Hepatocyte (in vitro differentiated cells): ENCODE measurements at regions not wholly inside any gene's neighbourhood (a gene's known extent, or its start where the extent isn't known, plus 50 kb on each side); places are given as distances from the start of the nearest gene placed in this dataset.

Source experiments
- DNase-seq: peaks from one replicate; pipeline ENCODE4 v3.0.0-alpha.2; 2016; ENCODE audit warnings: low spot score
- H2AFZ ChIP-seq: fragments of 200-600 bp; sonication (generic); 2 replicates; pipeline ENCODE4 v1.6.0; 2016; ENCODE audit warnings: antibody characterized with exemption, mild to moderate bottlenecking
- H3K27ac ChIP-seq: fragments of 200-600 bp; sonication (generic); 2 replicates; pipeline ENCODE4 v1.5.1; 2016; ENCODE audit warnings: mild to moderate bottlenecking
- H3K27me3 ChIP-seq: fragments of 200-600 bp; sonication (generic); 2 replicates; pipeline ENCODE4 v1.6.1; 2016
- H3K36me3 ChIP-seq: fragments of 200-600 bp; sonication (generic); replicated peaks from 2 replicates; pipeline ENCODE4 v1.5.1; 2016; ENCODE audit warnings: low read depth; ENCODE audit not compliant: insufficient read depth
- H3K4me1 ChIP-seq: fragments of 200-600 bp; sonication (generic); 2 replicates; pipeline ENCODE4 v1.5.1; 2016; ENCODE audit warnings: mild to moderate bottlenecking, moderate library complexity; ENCODE audit not compliant: insufficient read depth
- H3K4me2 ChIP-seq: fragments of 200-600 bp; sonication (generic); 2 replicates; pipeline ENCODE4 v1.6.0; 2016
- H3K4me3 ChIP-seq: fragments of 200-600 bp; sonication (generic); 2 replicates; pipeline ENCODE4 v1.5.1; 2016; ENCODE audit warnings: mild to moderate bottlenecking
- H3K79me2 ChIP-seq: fragments of 200-600 bp; sonication (generic); 2 replicates; pipeline ENCODE4 v1.6.0; 2017; ENCODE audit warnings: mild to moderate bottlenecking
- H3K9me2 ChIP-seq: fragments of 200-600 bp; sonication (generic); replicated peaks from 2 replicates; pipeline ENCODE4 v1.6.0; 2017; ENCODE audit warnings: mild to moderate bottlenecking; ENCODE audit not compliant: insufficient read depth
- H3K9me3 ChIP-seq: fragments of 200-600 bp; sonication (generic); 2 replicates; pipeline ENCODE4 v1.5.1; 2016; ENCODE audit warnings: low read depth, mild to moderate bottlenecking
- H4K20me1 ChIP-seq: fragments of 200-600 bp; sonication (generic); 2 replicates; pipeline ENCODE4 v1.6.0; 2016; ENCODE audit warnings: mild to moderate bottlenecking; ENCODE audit not compliant: insufficient read depth, poor library complexity, severe bottlenecking
- EZH2 ChIP-seq: fragments of 200-600 bp; sonication (generic); IDR thresholded peaks from 2 replicates; pipeline ENCODE4 v1.6.1; 2016; ENCODE audit warnings: antibody characterized with exemption, mild to moderate bottlenecking, borderline replicate concordance
- EZH2phosphoT487 ChIP-seq: fragments of 200-600 bp; sonication (generic); IDR thresholded peaks from one replicate; pipeline ENCODE4 v1.6.1; 2018; ENCODE audit warnings: antibody characterized with exemption, mild to moderate bottlenecking, low read depth, moderate library complexity; ENCODE audit not compliant: unreplicated experiment, severe bottlenecking
- WGBS: methylation state at CpG from one replicate; pipeline ENCODE4 v1.1.6; 2016; ENCODE audit warnings: low lambda C conversion rate; ENCODE audit errors: missing lambda C conversion rate; 5-methylcytosine and 5-hydroxymethylcytosine counted together
- TF ChIP-seq, protein P1 (sequence below): fragments of 200-600 bp; sonication (generic); IDR thresholded peaks from 2 replicates; pipeline ENCODE4 v1.5.1; 2016; ENCODE audit warnings: antibody characterized with exemption, mild to moderate bottlenecking; ENCODE audit not compliant: poor library complexity

DNA sequence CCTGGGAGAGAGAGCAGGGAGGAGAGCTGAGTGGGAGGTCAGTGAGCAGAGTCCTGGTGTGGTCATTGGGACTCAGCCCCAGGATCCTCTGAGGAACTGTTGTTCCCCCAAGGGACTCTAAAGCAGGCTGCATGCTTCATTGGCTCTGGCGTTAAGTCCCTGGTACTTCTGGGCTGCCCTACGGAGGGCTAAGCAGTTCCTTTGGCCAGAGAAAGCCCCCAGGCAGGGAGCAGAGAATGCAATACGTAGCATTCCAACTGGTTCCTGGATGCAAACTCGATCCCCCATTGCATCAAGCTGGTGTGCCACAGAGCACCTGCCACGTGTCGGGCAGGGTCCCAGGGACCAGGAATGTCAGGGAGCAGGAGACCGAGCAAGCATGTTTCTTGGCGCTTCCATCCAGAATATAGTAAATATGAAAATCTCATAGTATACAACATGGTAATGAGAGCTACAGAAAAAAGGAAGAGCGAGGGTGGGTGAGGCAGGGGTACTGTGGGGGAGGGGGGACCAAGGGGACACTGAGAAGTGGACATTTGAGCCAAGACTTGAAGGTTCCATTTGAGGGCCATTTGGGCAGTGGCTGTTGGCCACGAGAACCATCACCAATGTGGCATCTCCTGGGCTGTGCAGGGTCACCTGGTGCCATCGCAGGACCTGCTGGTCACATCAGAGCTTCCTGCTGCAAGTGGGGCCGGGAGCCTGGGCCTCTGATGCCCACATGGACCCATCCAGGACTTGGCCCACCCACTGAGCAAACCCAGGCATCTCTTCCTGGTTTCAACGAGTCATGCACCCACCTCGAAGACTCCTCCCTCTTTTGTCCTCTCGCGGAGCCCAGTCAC is 160.4 kb downstream of the ASB1 start:
- Histone ChIP-seq H3K4me2 (no peak overlapping the region), H3K9me3 (no peaks in the 10 kb centered on the region), H3K9me2 (no peaks in the 10 kb centered on the region), H3K36me3 (no peaks in the 10 kb centered on the region), H3K4me1 (no peaks in the 10 kb centered on the region), H4K20me1 (no peaks in the 10 kb centered on the region), H3K4me3 (no peak overlapping the region), H3K27ac (no peak overlapping the region), H3K79me2 (no peaks in the 10 kb centered on the region), H2AFZ (no peak overlapping the region), H3K27me3 (no peaks in the 10 kb centered on the region)
- WGBS, result 93% methylated on average over 16 of the region's 16 CpGs
- TF ChIP-seq, protein P1, sequence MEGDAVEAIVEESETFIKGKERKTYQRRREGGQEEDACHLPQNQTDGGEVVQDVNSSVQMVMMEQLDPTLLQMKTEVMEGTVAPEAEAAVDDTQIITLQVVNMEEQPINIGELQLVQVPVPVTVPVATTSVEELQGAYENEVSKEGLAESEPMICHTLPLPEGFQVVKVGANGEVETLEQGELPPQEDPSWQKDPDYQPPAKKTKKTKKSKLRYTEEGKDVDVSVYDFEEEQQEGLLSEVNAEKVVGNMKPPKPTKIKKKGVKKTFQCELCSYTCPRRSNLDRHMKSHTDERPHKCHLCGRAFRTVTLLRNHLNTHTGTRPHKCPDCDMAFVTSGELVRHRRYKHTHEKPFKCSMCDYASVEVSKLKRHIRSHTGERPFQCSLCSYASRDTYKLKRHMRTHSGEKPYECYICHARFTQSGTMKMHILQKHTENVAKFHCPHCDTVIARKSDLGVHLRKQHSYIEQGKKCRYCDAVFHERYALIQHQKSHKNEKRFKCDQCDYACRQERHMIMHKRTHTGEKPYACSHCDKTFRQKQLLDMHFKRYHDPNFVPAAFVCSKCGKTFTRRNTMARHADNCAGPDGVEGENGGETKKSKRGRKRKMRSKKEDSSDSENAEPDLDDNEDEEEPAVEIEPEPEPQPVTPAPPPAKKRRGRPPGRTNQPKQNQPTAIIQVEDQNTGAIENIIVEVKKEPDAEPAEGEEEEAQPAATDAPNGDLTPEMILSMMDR, result no peak
- TF ChIP-seq EZH2 (no peak), EZH2phosphoT487 (no peak)
- no peak for DNase-seq

DNA sequence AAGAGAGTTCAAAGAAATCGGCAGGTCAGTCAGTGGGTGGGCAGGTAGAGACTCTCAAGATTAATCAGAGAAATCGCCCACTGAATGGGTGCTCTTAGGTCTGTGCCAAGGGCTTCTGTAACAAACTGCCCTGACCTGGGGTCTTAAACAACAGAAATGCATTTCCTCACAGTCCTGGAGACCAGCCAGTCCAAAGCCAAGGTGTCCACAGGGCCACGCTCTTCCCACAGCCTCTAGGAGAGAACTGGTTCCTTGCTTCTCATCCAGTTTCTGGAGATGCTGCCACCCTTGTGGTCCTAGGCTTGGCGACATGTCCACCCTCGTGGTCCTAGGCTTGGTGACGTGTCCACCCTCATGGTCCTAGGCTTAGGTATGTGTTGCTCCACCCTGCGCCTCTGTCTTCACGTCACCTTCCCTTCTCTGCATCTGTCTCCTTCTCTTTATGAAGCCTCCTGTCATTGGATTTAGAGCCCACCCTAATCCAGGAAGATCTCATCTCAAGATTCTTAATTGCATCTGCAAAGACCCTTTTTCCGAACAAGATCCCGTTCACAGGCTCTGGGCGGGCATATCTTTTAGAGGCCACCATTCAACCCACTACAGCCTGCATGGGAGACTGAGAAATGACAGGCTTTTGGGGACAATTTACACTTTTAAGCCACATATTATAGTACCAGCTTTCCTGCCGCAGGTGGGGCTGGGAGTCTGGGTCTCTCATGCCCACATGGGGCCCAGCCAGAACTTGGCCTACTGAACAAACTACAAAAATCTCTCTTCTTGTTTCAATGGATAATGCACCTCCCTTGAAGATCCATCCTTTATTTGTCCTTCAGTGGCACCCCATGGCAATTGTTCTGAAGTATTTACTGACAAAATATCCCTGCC is 161.3 kb downstream of the ASB1 start:
- H3K4me1 ChIP-seq, result no peaks in the 10 kb centered on the region
- no peak overlapping the region for H3K27ac ChIP-seq
- H3K4me2 ChIP-seq, result no peak overlapping the region
- H4K20me1 ChIP-seq, result no peaks in the 10 kb centered on the region
- no peaks in the 10 kb centered on the region for H3K27me3 ChIP-seq
- H3K36me3 ChIP-seq, result no peaks in the 10 kb centered on the region
- H3K4me3 ChIP-seq, result no peak overlapping the region
- 90% methylated on average over 12 of the region's 12 CpGs for WGBS
- DNase-seq, result peak; percentile 2
- TF ChIP-seq EZH2 (no peak), EZH2phosphoT487 (no peak)
- TF ChIP-seq, protein P1, result no peak
- no peaks in the 10 kb centered on the region for H3K79me2 ChIP-seq
- no peaks in the 10 kb centered on the region for H3K9me2 ChIP-seq
- no peak overlapping the region for H2AFZ ChIP-seq
- H3K9me3 ChIP-seq, result no peaks in the 10 kb centered on the region

DNA sequence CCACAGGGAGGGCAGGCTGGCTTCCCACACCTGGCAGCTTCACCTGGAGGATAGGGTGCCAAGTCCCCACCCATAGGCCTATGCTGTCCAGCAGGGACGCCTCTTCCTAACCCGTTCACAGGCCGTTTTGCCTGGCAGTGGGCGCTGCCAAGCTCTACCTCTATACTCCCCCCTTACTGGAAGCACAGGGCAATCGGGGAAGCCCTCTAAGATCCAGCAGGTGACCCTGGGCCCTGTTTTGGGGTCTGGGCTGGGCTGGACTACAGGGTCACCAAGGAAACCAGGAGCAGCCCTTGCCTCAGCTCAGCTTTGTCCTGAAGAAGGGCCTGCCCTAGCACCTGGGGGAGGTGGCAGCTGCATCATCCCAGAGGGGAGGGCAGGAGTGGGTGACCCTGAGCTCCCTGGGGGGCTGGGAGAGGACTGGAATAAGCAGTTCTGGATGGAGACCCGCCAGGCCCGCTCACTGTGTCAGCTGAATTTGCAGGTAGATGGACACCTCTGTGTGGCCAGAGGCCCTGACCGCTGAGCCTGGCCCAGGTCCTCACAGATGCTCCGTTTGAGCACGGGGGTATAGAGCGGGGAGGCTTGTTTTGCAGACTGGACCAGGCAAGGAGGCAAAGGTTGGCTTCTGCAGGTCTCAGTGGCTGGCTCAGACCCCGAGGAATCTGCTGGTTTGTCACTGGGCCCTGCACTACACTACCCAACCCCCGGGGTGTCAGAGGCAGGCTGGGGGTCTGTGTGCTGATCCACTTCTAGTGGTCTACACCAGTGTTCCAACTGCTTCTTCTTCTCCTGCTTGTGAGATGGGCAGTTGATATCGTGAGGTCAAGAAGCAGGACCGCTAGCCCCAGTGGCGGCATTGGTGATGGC is 163.1 kb downstream of the ASB1 start:
- no peaks in the 10 kb centered on the region for H3K4me1 ChIP-seq
- H4K20me1 ChIP-seq, result no peaks in the 10 kb centered on the region
- H3K27ac ChIP-seq, result no peak overlapping the region
- H3K36me3 ChIP-seq, result no peaks in the 10 kb centered on the region
- WGBS, result 91% methylated on average over 15 of the region's 16 CpGs
- H3K4me3 ChIP-seq, result no peak overlapping the region
- no peak overlapping the region for H3K4me2 ChIP-seq
- H2AFZ ChIP-seq, result no peak overlapping the region
- no peaks in the 10 kb centered on the region for H3K79me2 ChIP-seq
- no peak for TF ChIP-seq EZH2
- TF ChIP-seq EZH2phosphoT487, result no peak
- TF ChIP-seq, protein P1, result no peak
- no peaks in the 10 kb centered on the region for H3K27me3 ChIP-seq
- no peaks in the 10 kb centered on the region for H3K9me2 ChIP-seq
- DNase-seq, result peak; percentile 3
- no peaks in the 10 kb centered on the region for H3K9me3 ChIP-seq
